ENCODE measurements at regions not wholly inside any gene's neighbourhood (a gene's known extent, or its start where the extent isn't known, plus 50 kb on each side); places are given as distances from the start of the nearest gene placed in this dataset.
"Not testable (repeated sequence)": the region's sequence is repeated elsewhere in the genome, so short reads cannot be mapped to it uniquely, and the experiment has no call there.

- DNase-seq (ENCODE audit: low read depth), result no peak
Observed at GRCh38 chr12:40431169-40431568, 206.4 kb downstream of the LRRK2 start.

DNA sequence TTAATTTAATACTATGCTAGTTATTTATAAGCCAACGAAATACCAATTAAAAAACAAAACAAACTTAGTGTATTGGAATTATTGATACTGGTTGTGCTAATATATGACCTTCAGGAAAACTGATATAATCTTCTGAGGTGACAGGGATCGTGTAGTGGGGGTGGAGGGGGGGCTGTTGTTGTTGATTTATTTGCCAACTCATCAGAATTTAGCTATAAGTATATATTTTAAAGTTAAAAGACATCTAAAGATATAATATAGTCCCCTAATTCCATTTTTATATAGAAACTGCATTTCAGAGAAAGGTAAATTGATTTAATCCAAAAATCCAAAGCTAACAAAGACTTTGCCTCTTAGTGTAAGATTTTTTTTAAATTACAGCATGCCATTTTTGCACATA, 210.5 kb downstream of the LRRK2 start:
- no peak for DNase-seq (ENCODE audit: low read depth)

- DNase-seq (ENCODE audit: low read depth), result no peak
Observed at GRCh38 chr12:40435951-40436350, 211.2 kb downstream of the LRRK2 start.

GRCh38 chr12:40436564-40436963, 211.8 kb downstream of the LRRK2 start:
- no peak for DNase-seq (ENCODE audit: low read depth)

GRCh38 chr12:40439771-40440492, 215.1 kb downstream of the LRRK2 start:
- no peak for DNase-seq (ENCODE audit: low read depth)

DNA sequence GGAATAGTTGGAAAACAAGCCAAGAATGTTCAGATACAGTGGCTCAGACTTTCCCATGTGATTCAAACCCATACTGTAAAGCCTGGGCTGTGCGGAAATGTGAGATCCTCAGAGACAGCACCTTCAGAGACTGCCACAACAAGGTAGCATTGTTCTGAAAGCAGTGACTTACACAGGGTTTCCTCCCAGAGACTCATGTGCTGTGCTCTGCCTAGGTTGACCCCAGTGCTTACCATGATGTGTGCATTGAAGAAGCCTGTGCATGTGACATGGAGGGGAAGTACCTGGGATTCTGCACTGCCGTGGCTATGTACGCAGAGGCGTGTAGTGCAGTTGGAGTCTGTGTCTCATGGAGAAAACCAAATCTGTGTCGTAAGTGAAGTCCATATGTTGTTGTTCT, 219.4 kb downstream of the LRRK2 start:
- no peak for DNase-seq (ENCODE audit: low read depth)

DNA sequence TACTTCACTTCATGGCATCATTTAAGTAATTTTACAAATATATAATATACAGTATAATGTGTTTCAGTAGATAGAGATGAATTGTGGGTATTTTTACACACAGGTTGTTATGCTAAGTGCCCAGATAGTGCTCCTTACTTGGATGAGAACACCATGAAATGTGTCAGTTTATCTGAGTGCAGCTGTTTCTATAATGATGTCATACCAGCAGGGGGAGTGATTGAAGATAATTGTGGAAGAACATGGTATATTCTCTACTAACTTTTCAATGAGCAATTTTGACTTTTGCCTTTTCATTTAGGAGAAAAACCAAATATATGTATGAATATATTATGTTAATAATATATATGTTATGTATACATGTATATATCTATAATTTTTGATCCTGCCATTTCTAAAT, 221.6 kb downstream of the LRRK2 start:
- DNase-seq (ENCODE audit: low read depth), result peak; percentile 9

- DNase-seq (ENCODE audit: low read depth), result not testable (repeated sequence)
Observed at GRCh38 chr12:40448523-40448922, 223.7 kb downstream of the LRRK2 start.

DNA sequence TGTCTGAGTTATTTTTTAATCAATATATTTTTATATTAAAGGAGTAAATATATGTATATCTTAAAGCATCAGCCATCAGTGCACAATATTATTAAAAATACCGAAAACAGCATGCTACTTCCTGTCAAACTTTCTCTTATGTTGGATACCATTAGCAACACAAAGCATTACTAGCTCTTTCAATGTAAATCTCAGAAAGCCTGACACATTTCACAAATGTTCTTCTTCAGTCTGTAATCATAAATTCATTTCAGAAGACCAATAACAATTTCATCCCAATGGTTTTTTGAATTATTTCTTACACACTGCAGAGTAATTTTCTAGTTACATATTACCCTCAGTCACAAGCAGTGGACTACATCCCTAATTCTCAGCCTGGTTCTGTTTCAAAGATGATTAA, 226.9 kb downstream of the LRRK2 start:
- no peak for DNase-seq (ENCODE audit: low read depth)

GRCh38 chr12:40464121-40464520, 228.1 kb upstream of the CNTN1 start:
- no peak for DNase-seq (ENCODE audit: low read depth)

DNA sequence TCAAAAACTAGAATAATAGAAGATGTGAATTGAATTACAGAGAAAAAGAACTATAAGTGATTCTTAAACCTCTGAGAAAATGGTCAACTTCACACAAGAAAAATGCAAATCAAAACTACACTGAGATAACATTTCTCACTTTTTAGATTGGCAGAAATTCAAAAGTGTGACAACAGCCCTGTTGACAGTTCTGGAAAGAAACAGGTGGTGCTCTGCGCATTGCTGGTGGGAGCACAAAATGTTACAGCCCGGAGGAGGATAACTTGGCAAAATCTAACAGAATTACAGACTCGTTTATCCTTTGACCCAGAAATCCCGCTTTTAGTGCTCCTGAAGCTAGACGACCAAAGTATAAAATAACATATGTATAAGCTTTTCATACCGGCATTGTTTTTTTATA, 222.5 kb upstream of the CNTN1 start:
- DNase-seq (ENCODE audit: low read depth), result no peak

DNA sequence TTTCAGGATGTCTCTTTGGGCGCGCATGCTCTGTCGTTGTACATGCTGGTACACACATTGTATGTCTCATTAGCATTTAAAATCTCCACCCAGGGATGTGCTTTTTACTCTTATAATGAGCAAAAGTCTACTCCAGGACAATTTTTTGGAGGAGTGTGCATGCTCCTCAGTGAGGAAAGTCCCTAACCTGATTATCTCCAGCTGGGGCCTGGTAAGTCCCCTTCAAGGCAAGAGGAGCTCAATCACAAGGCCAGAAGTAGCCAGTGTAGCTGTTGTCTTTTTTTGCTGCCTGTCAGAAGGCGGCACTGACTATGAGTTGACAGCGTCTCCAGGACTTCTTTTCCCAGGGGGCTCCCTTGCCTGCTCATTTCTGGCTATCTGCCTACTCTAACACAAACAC, 218.3 kb upstream of the CNTN1 start:
- no peak for DNase-seq (ENCODE audit: low read depth)

DNA sequence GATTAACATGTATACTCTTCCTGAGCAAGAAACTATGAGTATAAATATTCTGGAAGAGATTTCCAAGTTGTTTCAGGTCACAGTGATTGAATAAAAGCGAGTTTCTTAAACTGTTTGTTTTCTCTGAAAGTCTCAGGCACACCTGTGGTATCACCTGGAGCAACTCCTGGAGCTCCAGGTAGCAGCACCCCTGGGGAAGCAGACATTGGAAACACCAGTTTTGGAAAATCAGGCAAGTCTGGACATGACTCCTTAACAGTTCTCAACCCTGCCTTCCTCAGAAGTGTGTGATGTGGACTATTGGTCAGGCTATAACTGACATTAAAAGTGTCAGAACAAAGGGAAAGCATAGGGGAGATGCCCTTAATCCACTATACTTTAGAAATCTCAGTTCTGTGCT, 217.6 kb upstream of the CNTN1 start:
- no peak for DNase-seq (ENCODE audit: low read depth)

GRCh38 chr12:40499856-40500255, 192.4 kb upstream of the CNTN1 start:
- DNase-seq (ENCODE audit: low read depth), result no peak

DNA sequence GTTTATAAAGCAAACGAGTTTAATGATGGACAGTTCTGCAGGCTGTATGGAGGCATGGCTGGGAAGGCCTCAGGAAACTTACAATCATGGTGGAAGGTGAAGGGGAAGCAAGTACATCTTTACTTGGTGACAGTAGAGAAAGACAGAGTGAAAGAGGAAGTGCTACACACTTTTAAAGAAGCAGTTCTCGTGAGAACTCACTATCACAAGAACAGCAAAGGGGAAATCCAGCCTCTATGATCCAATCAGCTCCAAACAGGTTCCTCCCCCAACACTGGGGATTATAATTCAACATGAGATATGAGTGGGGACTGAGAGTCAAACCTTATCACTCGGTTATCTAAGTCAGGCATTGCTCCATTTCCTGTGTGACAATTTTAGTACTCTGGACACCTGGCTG, 189.9 kb upstream of the CNTN1 start:
- no peak for DNase-seq (ENCODE audit: low read depth)

DNA sequence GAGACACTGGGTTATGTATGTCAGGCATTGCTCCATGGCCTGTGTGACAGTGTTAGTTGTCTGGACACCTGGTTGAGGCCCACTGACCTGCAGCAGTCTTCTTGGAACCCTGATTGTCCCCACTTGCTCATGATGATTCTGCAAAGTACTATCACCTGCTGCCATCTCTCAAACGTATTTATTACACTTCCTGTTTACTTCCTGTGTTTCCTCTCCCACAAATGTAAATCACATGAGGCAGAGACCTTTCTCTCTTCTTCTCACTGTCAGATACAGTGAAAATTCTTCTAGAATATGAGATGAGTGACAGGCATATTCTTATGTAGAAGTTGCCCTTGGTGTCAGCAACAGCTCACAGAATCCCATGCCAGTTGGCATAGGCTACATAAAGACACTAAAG, 186.9 kb upstream of the CNTN1 start:
- no peak for DNase-seq (ENCODE audit: low read depth)

GRCh38 chr12:40508421-40508820, 183.8 kb upstream of the CNTN1 start:
- DNase-seq (ENCODE audit: low read depth), result no peak

DNA sequence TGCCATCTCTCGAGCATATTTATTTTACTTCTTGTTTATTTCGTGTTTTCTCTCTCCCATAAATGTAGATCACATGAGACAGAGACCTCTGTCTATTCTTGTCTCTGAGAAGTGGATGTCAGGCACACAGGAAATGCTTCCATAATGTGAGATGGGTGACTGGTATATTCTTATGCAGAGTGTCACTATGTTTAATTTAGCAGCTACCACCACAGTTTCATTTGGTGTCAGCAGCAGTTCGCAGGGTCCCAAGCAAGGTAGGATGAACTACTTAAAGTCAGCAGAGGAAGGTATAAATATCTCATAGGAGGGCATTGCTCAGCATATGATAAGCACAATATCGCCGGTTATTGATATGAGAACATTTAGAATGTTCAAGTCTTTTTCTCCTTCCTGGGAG, 180.9 kb upstream of the CNTN1 start:
- no peak for DNase-seq (ENCODE audit: low read depth)

DNA sequence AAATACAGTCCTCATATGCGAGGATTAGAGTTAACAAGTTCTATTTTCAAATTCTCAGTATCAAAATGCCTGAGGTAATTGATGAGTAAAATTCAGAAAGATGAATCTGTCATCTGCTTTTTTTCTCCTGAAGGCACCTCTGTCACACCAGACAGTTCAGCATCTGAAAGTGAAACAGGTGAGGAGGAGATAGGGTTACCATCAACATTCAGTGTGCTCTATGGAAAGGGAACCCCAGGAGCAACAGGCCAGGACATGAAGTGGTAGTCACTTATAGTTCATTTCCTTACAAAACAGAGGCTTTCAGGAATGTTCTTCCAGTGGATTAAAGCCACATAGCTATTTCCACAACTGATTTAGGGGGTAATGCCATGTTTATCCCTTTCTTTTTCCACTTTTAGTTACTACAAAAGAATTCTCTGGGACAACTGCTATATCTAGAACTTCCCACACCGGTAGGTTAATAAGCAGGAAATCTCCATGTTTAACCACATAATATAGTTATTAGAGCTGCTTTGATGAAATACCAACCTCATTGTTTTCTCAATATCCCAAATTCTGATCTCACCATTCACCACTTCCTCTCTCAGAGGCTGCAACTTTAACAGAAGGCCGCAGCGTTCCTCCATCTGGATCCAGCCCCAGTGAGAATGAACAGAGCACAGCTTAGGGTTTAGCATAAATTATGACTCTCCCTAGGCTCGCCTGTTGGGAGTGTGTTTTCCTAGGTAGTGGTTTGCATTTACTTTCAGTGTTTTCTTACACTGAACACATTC, 177.0 kb upstream of the CNTN1 start:
- DNase-seq (ENCODE audit: low read depth), result peak; percentile 47

DNA sequence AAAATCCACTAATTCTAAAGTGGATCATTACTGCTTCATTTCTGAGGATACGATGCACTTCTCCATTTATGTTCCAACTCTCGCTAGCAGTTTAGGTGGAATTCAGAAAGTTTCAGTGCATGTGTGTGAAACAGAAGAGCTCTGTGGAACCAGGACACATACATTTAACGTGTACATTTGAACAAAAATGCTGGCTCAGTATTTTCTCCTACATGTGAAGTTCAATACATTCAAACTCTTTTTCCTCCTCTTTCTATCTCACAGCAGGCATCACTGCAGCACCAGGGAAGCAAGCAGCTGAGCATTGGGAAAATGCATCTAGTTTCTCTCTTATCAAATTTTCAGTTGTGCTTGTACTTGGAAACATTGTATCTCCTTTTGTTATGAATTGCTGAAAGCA, 169.4 kb upstream of the CNTN1 start:
- DNase-seq (ENCODE audit: low read depth), result no peak

DNA sequence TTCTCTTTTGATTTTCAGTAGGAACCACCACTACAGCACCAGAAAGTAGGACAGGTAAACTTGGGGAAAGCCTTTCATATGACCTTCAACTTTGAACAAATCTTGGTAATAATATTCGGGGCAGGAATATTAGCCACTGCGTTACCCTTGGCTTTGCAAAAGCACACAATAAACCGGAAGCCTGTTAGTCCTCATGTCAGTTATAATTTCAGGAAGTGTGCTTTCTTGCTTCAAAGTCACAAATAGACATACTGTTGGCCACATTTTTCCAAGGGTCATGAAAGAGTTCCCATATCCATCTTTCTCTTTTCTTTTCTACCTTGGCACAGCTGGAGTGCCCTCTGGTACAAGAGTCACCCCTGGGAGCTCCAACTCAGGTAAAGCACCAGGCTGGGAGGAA, 167.2 kb upstream of the CNTN1 start:
- DNase-seq (ENCODE audit: low read depth), result no peak

GRCh38 chr12:40534828-40535227, 157.4 kb upstream of the CNTN1 start:
- no peak for DNase-seq (ENCODE audit: low read depth)

DNA sequence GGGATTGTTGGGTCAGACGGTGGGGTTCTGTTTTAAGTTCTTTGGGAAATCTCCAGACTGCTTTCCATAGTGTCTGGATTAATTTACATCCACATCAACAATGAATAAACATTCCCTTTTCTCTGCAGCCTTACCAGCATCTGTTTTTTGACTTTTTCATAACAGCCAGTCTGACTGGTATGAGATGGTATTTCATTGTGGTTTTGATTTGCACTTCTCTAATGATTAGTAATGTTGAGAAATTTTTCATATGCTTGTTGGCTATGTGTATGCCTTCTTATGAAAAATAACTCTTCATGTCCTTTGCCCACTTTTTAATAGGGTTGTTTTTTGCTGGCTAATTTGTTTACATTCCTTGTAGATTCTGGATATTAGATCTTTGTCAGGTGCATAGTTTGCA, 140.8 kb upstream of the CNTN1 start:
- DNase-seq (ENCODE audit: low read depth), result no peak

GRCh38 chr12:40552868-40553267, 139.4 kb upstream of the CNTN1 start:
- peak; percentile 25 for DNase-seq (ENCODE audit: low read depth)

Data from HS-5 (cell line).